RWPE2 (cell line): ENCODE measurements at regions not wholly inside any gene's neighbourhood (a gene's known extent, or its start where the extent isn't known, plus 50 kb on each side); places are given as distances from the start of the nearest gene placed in this dataset.

Source experiments
- ATAC-seq: fragments of 200-7000 bp; cut with Tn5 transposase; 3 replicates; pipeline ENCODE4 v1.9.1; 2021; ENCODE audit warnings: low read depth
- DNase-seq: peaks from one replicate; pipeline ENCODE4 v3.0.0-alpha.2; 2020; ENCODE audit warnings: low spot score
- H3K27ac ChIP-seq: fragments of 450-650 bp; 2 replicates; pipeline ENCODE4 v1.5.1; 2017; ENCODE audit warnings: mild to moderate bottlenecking; ENCODE audit not compliant: poor library complexity, severe bottlenecking
- H3K27me3 ChIP-seq: fragments of 250-450 bp; sonication (Bioruptor Pico); 2 replicates; pipeline ENCODE4 v1.5.1; 2021; ENCODE audit warnings: mild to moderate bottlenecking, moderate library complexity; ENCODE audit not compliant: insufficient read depth, poor library complexity, severe bottlenecking
- H3K36me3 ChIP-seq: fragments of 250-450 bp; sonication (Bioruptor Pico); 2 replicates; pipeline ENCODE4 v1.5.1; 2020; ENCODE audit warnings: low read depth, mild to moderate bottlenecking, moderate library complexity
- H3K4me1 ChIP-seq: fragments of 250-450 bp; sonication (Bioruptor Pico); 2 replicates; pipeline ENCODE4 v1.5.1; 2021; ENCODE audit warnings: mild to moderate bottlenecking, moderate library complexity; ENCODE audit not compliant: insufficient read depth, poor library complexity, severe bottlenecking
- H3K4me3 ChIP-seq: fragments of 250-450 bp; sonication (Bioruptor Pico); 2 replicates; pipeline ENCODE4 v1.5.1; 2021; ENCODE audit warnings: mild to moderate bottlenecking, moderate library complexity; ENCODE audit not compliant: severe bottlenecking
- H3K9me3 ChIP-seq: fragments of 250-450 bp; sonication (Bioruptor Pico); 2 replicates; pipeline ENCODE4 v1.5.1; 2021; ENCODE audit warnings: mild to moderate bottlenecking, moderate library complexity; ENCODE audit not compliant: severe bottlenecking
- CTCF ChIP-seq: fragments of 450-650 bp; IDR thresholded peaks from one replicate; pipeline ENCODE4 v1.5.1; 2017; ENCODE audit warnings: mild to moderate bottlenecking, moderate library complexity; ENCODE audit not compliant: poor library complexity, severe bottlenecking

- Histone ChIP-seq H3K4me3 (no peak overlapping the region), H3K36me3 (no peaks in the 10 kb centered on the region), H3K9me3 (no peaks in the 10 kb centered on the region), H3K27me3 (no peaks in the 10 kb centered on the region), H3K27ac (no peak overlapping the region), H3K4me1 (no peaks in the 10 kb centered on the region)
- no peak for DNase-seq
- no peak for TF ChIP-seq CTCF
- ATAC-seq, result no peak
Observed at GRCh38 chr6:25153079-25153478, 126.1 kb upstream of the CARMIL1 start.

GRCh38 chr6:25154034-25154596 is 125.1 kb upstream of the CARMIL1 start:
- Histone ChIP-seq H3K4me3 (no peak overlapping the region), H3K27ac (no peak overlapping the region), H3K36me3 (no peaks in the 10 kb centered on the region), H3K27me3 (no peaks in the 10 kb centered on the region), H3K9me3 (peaks cover 6% of the 10 kb centered on the region), H3K4me1 (no peaks in the 10 kb centered on the region)
- ATAC-seq, result no peak
- TF ChIP-seq CTCF, result no peak
- DNase-seq, result no peak

- ATAC-seq, result no peak
- no peak overlapping the region for H3K27ac ChIP-seq
- no peaks in the 10 kb centered on the region for H3K27me3 ChIP-seq
- peaks cover 7% of the 10 kb centered on the region for H3K9me3 ChIP-seq
- DNase-seq, result no peak
- no peaks in the 10 kb centered on the region for H3K4me1 ChIP-seq
- no peaks in the 10 kb centered on the region for H3K36me3 ChIP-seq
- TF ChIP-seq CTCF, result no peak
- H3K4me3 ChIP-seq, result no peak overlapping the region
Observed at GRCh38 chr6:25155211-25155610, 124.0 kb upstream of the CARMIL1 start.

- ATAC-seq, result no peak
Observed at GRCh38 chr6:25156123-25156522, 123.1 kb upstream of the CARMIL1 start.

More at GRCh38 chr6:25156123-25156522, 123.1 kb upstream of the CARMIL1 start:
- TF ChIP-seq CTCF, result no peak
- Histone ChIP-seq H3K27me3 (no peaks in the 10 kb centered on the region), H3K4me3 (no peak overlapping the region), H3K4me1 (no peaks in the 10 kb centered on the region), H3K36me3 (no peaks in the 10 kb centered on the region), H3K27ac (no peak overlapping the region), H3K9me3 (peaks cover 8% of the 10 kb centered on the region)
- no peak for DNase-seq
